SK-N-SH treated with all-trans-retinoic acid at 6 μM for 48 hours (cell line): ENCODE measurements at regions not wholly inside any gene's neighbourhood (a gene's known extent, or its start where the extent isn't known, plus 50 kb on each side); places are given as distances from the start of the nearest gene placed in this dataset.

Experiments used
- ARNTL ChIP-seq: fragments of 450-650 bp; formaldehyde crosslinking; IDR thresholded peaks from 2 replicates; pipeline ENCODE4 v1.5.0; 2020; ENCODE audit warnings: low read depth, mild to moderate bottlenecking, moderate library complexity, borderline replicate concordance
- CREB5 ChIP-seq: fragments of 250-450 bp; sonication (Bioruptor Pico); IDR thresholded peaks from 2 replicates; pipeline ENCODE4 v1.5.1; 2020; ENCODE audit warnings: low read depth, mild to moderate bottlenecking, moderate library complexity
- CSDC2 ChIP-seq: fragments of 250-450 bp; sonication (Bioruptor Pico); IDR thresholded peaks from 2 replicates; pipeline ENCODE4 v1.5.0; 2020; ENCODE audit warnings: mild to moderate bottlenecking, moderate library complexity
- ISL1 ChIP-seq: fragments of 250-450 bp; sonication (Bioruptor Pico); IDR thresholded peaks from 2 replicates; pipeline ENCODE4 v2.1.2; 2022; ENCODE audit warnings: mild to moderate bottlenecking, moderate library complexity
- PATZ1 ChIP-seq: fragments of 250-450 bp; sonication (Bioruptor Pico); IDR thresholded peaks from 2 replicates; pipeline ENCODE4 v1.8.0; 2020; ENCODE audit warnings: mild to moderate bottlenecking, moderate library complexity, borderline replicate concordance
- PPARA ChIP-seq: fragments of 250-450 bp; sonication (Bioruptor Pico); IDR thresholded peaks from 2 replicates; pipeline ENCODE4 v1.5.0; 2020; ENCODE audit warnings: mild to moderate bottlenecking, borderline replicate concordance
- RARB ChIP-seq: fragments of 250-450 bp; sonication (Bioruptor Pico); IDR thresholded peaks from 2 replicates; pipeline ENCODE4 v1.8.0; 2021; ENCODE audit warnings: mild to moderate bottlenecking, moderate library complexity
- TOX ChIP-seq: fragments of 250-450 bp; sonication (Bioruptor Pico); IDR thresholded peaks from 2 replicates; pipeline ENCODE4 v1.8.0; 2021; ENCODE audit warnings: mild to moderate bottlenecking, moderate library complexity, borderline replicate concordance
- TSHZ2 ChIP-seq: fragments of 250-450 bp; sonication (Bioruptor Pico); IDR thresholded peaks from 2 replicates; pipeline ENCODE4 v1.5.0; 2020; ENCODE audit warnings: mild to moderate bottlenecking, moderate library complexity
- ZC3H10 ChIP-seq: fragments of 250-450 bp; sonication (Bioruptor Pico); IDR thresholded peaks from 2 replicates; pipeline ENCODE4 v1.5.1; 2021; ENCODE audit warnings: mild to moderate bottlenecking, moderate library complexity
- ZFP3 ChIP-seq: fragments of 250-450 bp; sonication (Bioruptor Pico); IDR thresholded peaks from 2 replicates; pipeline ENCODE4 v1.5.0; 2020; ENCODE audit warnings: mild to moderate bottlenecking, moderate library complexity
- ZNF565 ChIP-seq: fragments of 450-650 bp; formaldehyde crosslinking; conservative IDR thresholded peaks from 2 replicates; pipeline ENCODE4 v1.5.0; 2020; ENCODE audit warnings: low read depth, mild to moderate bottlenecking, moderate library complexity

- TF ChIP-seq ARNTL (no peak), PPARA (CRISPR knock-in tag) (no peak), ZFP3 (CRISPR knock-in tag) (no peak), TOX (no peak), CREB5 (CRISPR knock-in tag) (no peak), RARB (CRISPR knock-in tag) (no peak), ISL1 (CRISPR knock-in tag) (no peak), ZC3H10 (CRISPR knock-in tag) (no peak), PATZ1 (CRISPR knock-in tag) (no peak), ZNF565 (no peak), CSDC2 (CRISPR knock-in tag) (no peak), TSHZ2 (no peak)
Observed at GRCh38 chr13:44142941-44143665, 230.5 kb upstream of the SERP2 start.
